HG02981 (cell line): ENCODE measurements at regions not wholly inside any gene's neighbourhood (a gene's known extent, or its start where the extent isn't known, plus 50 kb on each side); places are given as distances from the start of the nearest gene placed in this dataset.

Experiments
- ATAC-seq: cut with Tn5 transposase; IDR thresholded peaks from one replicate; pipeline ENCODE4 v1.9.1; 2021; ENCODE audit warnings: mild to moderate bottlenecking, moderate library complexity; ENCODE audit not compliant: unreplicated experiment

DNA sequence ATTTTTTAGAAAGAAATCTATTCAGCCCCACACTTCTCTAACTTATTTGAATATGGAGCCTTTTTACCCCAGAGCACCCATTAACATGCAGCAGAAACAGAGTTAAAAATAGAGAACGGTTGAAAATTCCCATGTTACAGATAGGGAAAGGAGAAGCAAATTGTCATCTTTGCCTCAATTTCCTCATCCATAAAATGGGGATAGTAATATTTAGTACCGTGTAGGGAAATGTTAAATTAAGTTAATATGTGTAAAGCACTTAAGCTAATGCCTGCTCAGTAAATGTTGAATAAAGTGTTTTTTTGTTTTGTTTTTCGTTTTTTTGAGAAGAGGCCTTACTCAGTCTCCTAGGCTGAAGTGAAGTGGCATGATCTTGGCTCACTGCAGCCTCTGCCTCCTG, 50.3 kb downstream of the NAV1 start:
- no peak for ATAC-seq

DNA sequence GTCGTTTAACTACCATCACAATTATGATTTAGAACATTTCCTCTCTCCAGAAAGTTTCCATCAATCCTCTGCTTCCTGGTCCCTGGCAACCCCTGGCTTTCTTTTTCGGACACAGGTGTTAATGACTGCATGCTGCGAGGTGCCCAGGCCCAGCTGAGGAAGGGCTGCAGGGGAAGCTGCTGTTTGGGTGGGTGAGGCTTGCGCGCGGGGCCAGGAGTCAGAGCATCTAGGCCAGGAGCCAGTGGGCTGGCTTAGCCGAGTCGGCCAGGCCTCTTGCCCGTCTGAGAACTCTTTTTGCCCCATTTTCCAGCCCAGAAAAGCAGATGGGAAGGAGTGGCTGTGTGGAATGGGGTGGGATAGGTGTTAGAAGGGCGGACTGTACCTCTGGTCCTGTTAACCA, 51.5 kb downstream of the NAV1 start:
- no peak for ATAC-seq

DNA sequence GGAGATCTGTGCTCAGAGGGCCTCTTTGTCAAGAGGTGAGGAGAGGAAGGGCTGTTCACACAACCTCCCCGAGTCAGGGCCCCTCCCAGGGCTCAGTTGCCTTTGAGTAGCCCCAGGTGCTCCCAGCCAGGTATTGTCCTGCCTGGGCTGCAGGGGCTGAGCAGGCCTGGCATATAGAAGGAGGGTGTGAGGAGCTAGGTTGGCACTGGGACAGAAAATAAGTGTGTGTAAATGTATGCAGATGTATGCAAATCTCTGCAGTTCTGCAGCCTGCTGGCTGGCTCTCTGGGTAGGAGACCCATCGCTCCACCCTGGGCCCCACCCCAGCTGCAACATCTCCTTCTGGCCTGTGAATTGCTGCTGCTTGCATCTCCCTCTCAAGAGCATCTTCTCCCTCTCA, 52.4 kb downstream of the NAV1 start:
- ATAC-seq: no peak

DNA sequence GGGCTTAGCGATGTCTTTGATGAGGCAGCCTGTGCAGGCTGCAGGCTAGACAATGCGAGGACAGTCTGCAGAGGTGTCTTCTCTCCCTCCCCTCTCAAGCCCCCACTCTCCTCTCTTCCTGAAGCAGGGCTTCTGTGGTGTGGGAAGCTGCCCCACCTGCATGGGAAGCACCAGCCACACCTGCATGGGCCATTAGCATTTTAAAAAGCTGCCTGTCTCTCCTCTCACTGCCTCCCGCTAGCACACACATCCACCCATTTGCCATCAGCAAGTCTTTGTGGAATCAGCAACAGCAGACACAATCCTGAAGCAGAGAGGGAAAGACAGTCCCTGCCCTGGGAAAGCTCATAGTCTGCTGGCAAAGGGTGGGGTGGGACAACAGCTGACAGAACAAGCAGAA, 53.1 kb downstream of the NAV1 start:
- no peak for ATAC-seq

DNA sequence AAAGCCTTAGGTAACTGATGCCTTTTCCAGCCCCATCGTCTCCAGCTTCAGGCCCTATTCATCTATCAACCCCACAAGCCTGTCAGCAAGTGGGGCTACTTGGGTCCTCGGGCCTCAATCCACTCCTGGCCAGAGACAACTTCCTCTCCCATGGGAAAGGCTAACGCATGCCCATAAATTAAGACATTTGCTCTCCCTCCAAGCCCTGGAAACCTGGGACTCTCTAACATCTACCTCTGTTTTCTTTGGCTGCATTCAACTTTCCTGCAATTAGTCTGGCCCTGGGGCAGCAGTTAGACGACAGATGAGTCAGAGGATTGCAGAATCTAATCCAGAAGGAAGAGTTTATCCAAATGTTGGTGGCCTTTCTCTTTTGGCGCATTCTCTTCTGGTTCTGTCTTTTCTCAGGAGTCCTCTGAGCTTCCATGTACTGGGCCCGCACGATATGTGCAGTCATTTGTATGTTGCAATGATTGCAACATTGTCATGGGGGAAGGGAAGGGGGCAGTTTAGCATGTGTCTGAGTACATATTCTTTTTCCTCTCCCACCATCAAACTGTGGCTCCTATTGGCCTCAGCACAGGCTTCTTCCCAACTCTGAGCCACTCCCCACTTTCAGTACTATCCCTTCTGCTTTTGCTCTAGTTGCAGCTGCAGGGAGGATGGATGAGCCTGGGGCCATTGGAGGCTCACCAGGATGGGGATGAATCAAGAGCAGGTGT, 54.4 kb downstream of the NAV1 start:
- ATAC-seq: no peak

DNA sequence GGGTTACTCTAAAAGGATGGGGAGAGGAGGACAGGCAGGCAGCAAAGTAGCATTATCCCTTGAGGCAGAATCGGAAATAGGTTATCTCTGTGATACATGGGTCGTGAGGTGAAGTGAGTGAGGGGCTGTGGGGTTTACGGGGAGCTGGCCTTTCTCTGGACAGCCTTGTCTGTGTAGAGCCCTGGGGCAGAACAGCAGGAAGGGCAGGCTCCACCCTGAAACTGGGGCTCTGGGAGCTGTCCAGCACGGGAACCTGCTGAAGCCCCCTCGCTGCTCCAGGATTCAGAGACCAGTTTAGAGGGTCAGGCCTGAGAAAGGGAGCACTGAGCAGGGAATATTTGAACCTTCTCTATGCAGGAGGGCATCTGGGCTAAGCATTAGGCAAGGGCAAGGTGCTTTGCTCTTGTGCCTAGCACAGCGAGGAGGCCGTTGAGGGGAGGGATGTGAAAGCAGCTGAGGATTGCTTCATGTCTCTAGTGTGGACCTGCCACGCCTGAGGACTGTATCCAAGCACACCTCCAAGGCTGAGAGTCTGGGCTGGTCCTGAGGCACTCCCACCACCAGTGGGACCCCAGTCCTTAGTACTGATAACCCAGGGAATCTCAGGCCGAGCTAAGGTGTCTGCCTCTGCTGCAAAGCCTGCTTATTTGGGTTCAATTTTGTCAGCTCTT, 55.8 kb downstream of the NAV1 start:
- ATAC-seq: no peak

DNA sequence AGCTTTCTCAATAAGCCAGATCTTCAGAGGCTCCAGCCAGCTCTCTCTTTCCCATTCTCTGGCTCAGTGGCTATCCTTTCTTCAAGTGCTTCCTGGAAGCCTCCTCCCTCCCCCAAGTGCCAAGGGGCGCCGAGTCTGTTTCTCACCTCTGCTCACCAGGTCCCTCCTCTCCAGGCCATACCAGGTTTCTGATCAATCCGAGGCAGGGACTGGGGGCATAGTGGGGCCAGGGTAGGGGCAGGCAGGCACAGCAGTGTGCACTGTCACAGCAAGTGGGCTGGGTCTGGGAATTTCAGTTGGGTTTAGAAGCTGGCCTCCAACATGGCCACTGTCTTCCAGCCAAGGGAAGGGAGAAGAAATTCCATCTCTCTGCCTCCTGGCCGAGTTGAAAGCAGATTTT, 56.5 kb downstream of the NAV1 start:
- ATAC-seq: no peak

DNA sequence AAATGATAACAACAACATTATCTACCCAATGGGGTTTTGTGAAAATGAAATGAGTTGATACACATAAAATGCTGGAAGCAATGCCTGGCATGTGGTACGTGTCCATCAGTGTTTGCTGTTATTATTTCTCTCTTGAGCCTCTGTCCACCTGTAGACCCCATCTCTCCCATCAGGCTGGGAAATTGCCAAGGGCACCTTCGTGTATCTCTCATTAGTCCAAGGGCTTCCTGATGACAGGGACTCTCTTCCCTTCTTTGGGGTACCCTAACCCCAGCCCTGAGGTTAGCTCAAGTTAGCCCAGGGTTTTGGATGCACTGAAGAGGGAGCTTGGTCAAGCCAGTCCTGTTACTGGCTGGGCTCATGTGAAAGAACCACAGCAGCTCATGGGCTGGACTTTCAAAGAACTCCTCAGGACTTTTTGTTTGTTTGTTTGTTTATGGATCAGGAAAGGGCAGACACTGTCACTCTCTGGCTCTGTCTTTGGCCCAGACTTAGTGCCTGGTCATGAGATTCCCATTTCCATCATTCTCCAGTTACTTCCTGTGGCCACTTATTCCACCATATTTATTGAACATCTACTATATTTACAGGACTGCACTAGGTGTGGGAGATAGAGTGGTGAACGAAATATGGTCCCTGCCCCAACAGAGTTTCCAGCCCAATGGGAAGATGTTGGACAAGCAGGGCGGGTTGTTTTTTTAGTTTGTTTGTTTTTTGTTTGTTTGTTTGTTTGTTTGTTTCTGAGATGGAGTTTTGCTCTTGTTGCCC, 57.4 kb downstream of the NAV1 start:
- no peak for ATAC-seq

DNA sequence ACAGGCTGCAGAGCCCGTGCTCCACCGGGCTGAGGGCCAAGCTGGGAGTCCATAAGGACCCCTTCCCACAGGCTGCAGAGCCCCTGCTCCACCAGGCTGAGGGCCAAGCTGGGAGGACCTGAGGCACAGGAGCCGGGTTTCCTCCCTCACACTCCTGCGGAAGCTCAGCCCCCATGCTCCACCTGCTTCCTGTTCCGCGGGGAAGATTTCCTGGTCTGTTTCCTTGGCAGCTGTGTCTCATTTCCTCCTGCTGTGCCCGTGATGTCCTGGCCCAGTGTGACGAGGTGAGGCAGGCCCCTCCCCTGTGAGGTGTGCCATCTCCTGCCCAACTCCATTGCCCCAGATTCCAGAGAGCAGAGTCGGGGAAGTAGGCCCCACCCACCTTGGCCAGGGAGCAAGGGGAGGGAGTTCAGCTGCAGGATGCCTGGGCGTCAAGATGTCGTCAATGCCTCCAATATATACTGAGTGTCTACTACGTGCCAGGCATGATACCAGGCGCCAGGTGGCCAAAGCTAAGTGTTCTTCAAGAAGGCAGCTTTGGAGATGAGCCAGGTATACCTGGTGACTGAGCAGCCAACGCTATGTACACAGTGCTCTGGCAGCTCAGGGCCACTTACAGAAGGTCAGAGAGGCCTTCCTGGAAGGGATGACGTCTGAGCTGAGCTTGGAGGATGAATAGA, 58.8 kb downstream of the NAV1 start:
- ATAC-seq: no peak

DNA sequence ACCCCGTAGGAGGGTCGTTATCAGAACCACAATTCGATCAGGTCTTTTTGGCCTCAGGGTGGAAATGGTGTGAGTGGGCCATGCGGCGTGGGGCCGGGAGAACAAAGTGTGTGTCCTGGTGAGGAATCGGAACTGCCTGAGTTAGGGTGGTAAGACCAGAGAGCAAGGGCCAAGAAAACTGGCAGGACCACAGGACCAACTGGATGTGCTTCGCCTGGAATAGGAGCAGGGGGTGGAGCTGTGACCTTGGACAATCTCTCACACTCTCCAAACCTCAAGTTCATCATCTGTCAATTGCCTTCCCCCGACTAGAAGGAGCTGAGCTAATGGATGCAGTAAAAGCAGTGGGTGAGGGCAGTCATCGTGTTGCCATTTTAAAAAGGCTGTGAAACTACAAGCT, 59.5 kb downstream of the NAV1 start:
- ATAC-seq: no peak

DNA sequence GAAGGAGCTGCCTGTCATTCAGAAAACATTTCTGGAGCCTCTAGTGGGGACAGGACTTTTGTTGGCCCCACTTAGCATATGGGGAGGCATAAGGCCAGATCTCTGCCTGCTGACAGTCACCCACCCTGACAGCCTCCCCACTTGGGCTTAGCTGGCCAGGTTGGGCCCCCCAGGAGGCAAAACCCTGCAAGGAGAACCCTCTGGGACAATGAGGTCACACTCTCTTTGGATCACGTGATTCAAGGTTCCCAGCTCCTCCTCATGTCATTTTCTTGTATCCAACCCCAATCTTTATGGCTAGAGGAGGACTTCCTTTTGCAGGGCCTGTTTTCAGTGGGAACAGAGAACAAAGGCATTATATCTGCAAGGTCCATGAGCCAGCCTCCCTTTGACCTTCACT, 60.0 kb downstream of the NAV1 start:
- ATAC-seq: no peak

DNA sequence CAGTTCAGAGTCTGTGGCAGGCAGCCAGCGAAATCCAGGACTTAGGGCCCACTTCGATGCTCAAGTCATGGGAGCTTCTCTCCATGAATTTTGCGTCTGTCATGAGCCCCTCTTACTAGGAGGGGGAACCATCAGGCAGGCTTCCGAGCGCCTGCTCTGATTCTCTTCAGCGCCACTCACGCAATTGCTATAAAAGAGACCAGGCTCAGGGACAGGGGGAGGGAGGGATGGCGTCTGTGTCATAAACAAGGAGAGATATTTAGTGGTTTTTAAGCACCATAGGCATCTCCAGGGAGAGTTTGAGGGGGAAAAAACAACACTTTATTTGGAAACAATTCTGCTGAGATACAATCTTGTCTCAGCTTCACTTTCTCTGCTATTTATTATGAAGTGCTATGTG, 60.6 kb downstream of the NAV1 start:
- ATAC-seq: no peak

DNA sequence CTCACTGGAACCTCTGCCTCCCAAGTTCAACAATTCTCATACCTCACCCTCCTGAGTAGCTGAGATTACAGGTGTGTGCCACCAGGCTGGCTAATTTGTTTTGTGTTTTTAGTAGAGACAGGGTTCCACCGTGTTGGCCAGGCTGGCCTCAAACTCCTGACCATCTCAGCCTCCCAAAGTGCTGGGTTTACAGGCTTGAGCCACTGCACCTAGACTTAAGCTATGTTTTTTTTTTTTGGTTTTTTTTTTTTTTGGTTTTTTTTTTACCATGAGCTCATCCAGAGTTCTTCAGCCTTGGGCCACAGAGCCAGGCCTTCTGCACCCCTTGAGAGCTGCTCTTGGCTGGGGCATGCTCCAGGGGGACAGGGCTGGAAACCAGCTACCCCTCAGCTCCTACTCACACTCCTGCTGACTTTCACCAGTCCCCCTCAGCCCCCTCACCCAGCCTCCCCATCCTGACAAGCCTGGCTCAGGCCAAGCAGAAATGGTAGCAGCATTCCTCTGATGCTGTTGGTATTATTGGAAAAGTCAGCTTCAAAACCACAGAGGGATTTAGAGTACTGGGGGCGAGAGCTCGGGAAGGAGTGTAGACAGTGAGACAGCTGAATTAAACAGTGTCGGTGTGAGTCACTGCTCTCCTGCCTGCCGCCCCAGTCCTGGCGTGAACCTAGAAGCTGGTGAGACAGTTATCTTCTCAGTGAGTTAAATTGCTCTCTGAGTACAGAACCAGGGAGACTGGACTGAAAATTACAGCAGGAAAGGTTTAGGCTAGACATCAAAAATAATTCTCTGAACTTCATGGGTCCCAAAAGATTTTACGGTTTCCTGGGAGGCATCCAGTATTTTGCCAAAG, 63.7 kb downstream of the NAV1 start:
- no peak for ATAC-seq

DNA sequence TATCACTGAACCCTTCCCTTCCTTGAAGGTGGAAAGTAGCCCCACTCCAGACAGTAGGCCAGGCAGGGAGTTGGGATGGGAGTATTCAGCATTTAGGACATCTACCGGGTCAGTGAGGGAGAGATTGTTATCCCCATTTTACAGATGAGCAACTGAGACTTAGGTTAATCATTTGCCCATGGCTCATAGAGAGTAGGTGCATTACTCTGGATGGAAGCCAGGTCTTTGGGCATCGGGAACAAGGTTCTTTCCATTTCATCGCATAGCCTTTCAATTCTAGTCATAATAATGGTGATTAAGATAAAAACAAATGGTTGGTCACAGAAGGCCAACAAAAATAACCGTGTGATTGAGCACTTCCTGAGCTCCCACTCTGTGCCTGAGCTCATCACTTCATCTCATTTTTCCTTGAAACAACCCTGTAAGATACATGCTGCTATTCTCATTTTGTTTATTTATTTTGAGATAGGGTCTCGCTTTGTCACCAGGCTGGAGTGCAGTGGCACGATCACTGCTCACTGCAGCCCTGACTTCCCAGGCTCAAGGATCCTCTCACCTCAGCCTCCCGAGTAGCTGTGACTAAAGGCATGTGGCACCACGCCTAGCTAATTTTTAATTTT, 64.8 kb downstream of the NAV1 start:
- ATAC-seq: no peak

DNA sequence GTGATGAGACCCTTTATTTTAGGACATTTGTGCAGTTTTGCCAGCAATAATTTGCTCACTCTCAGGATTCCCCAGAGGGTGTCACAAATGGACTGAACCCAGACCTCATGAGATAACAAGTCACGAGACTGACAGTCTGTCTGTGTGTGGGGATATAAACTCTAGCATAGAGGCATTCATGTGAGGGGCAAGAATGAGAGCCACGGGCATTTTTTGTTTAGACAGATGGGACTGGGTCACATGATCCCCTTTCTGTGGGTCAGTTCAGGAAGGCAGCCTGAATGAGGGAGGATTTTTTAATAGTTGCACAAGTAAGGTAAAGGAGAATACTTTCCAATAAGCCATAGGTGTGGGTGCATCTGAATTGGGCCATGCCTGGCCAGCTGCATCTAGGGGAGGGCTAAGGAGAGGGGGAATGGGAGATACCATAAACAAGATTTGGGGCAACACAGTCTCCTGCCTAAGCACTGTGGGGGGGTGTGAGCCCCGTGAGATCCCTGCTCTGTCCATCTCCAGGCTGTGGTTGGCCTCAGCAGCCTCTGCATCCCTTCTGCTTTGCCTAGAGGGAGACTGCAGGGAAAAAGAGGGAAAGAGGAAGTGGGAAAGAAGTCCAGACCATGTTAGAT, 66.6 kb downstream of the NAV1 start:
- no peak for ATAC-seq

DNA sequence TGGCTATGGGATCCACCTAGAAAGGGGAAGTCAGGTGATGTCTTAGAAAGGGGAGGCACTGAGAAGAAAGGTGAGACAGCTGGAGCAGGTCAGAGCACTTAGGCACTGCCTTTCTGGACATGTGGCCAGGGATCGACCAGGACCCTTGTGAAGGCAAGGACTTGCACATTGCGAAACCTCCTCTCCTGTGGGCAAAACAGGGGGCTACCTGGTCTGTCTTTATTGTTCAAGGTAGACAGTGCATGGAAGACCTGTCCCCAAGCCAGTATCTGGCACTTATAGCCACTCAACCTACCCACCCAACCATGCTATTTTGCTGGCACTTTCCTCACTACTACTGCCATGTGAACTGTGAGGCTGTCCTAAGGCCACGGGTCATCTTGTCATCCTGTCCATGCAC, 67.2 kb downstream of the NAV1 start:
- no peak for ATAC-seq

DNA sequence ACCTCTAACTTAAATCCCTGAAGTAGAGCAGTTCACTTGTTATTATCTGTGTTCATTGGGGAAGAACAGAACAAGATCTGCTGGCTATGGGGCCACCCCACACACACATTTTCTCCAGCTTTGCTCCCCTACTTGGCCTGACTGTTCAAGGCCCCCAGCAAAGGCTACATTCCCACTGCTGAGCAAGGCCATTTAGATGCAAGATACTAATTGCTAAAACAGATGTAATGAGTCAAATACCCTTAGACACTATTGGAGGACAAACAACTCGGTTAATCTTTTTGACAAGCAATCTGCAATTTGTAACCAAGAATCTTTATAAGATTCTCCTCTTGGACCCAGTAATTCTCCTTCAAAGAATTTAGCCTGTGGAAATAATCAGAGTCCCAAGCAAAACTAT, 67.7 kb downstream of the NAV1 start:
- ATAC-seq: no peak

DNA sequence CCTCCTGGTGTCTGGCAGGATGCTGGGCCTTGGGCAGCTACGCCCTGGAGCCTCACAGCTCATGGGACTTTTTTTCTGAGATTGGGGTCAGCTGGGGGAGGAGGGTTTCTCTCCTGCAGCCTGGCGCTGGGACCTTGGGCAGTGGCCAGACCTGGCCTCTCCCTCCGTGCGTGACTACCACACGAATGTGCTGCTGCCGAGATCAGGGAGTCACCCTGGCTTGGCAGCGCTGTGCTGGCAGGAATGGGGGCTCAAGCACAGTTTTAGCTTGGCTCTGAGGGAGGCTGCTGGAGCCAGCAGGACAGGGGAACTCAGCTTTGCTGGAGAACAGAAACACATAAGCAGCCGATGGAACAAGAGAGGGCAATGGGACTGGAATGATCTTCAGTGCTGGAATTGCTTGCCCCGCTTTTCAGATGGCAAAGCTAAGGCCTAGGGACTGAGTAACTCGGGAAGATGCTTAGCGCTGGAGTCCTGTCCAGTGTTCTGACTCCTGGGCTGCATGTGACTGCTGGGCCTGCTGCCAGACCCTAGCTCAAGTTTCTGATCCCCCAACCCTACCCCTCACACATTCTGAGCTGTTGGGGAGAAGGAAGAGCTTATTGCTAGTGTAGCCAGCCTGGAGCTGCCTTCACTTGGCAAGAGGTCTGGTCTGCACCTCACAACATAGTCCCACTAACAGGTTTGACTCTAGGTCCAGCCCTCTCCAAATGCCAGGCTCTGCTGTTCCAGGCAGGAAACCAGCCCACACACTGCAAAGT, 69.9 kb downstream of the NAV1 start:
- ATAC-seq: no peak
